NCI-H345 treated with DMSO at 0.1 percent for 48 hours (cell line): ENCODE measurements at regions not wholly inside any gene's neighbourhood (a gene's known extent, or its start where the extent isn't known, plus 50 kb on each side); places are given as distances from the start of the nearest gene placed in this dataset.

Experiments used
- DNase-seq: peaks from one replicate; lab custom pipeline; 2025; ENCODE audit not compliant: unreplicated experiment; lab: John Stamatoyannopoulos, UW

DNA sequence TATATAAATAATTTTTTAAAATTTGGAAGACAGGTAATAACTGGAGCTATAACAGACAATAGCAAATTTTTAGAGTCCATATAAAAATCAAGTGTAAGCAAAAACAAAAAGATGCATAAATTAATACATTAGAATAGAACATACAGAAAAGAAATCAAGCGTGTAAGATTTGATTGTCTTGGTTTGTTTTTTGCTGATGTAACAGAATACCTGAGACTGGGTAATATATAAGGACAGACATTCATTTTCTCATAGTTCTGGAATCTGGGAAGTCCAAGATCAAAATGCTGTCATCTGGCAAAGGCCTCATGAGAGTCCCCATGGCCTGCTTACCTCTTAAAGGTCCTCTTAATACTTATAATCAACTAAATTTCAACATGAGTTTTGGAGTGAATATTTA is 1010.1 kb downstream of the CDH18 start:
- no peak for DNase-seq

DNA sequence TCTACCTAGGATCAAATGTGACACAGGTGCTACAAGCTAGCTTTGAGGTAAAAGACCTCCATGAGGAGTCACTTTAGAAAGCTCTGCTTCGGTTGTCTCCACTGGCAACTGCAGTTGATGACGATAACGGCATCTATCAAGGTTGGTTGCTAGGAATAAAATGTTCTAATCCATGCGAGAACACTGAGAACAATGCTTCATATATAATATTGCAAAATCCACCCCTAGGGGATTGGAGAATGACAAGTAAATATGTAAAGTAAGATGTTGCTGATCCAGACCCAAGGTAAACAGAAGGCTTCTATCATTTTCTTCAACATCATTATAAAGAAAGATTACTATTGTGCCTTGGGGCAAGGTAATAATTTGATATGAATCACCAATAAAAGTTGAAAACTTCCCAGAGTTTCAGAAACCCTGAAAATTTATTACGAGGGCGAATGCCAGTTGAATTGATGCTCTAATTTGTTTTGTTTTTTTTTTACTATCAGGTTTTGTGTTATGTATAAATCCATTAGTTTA is 1003.4 kb downstream of the CDH18 start:
- no peak for DNase-seq

DNA sequence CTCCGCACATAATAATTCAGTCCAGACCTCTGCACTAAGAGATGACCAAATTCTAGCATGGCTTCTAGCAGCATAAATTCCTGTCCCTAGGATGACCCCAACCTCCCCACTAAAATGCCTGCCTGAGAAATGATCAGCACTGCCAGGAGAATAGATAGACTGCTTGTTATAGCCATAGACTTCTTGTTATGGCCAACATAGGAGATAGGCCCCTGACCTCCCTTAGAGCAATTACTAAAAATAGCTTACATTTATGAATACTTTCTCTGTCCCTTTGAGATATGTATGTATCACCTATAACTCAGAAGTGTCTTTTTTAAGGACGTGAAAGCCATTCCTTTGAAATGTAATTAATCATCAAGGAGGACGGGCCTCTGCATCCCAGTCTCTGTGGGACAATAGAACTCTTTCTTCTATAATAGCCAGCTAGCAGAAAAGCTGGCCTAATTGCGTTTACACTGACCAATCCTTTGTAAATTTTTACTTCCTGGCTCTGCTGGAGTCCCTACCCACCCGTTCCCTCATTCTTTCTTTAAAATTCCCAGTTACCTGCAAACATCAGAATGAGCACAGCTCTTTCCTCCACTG is 1002.7 kb downstream of the CDH18 start:
- no peak for DNase-seq

DNA sequence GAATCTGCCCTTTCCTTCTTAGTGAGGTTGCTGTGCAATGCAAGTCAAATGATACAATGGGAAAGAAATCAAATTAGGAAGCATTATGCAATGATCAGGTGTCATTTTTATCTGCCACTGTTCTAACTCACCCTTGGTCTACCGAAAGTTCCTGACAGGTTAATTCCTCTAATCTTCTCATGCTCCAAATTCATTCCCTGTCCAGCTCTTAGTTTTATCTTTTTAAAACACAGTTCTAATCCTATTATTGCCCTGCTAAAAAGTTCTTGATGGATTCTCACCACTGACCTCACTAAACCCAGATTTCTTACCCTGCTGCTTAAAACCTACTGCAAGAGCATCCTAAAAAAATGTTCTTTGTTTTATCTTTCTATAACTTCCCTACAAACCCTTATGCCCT is 1000.9 kb downstream of the CDH18 start:
- DNase-seq = no peak

DNA sequence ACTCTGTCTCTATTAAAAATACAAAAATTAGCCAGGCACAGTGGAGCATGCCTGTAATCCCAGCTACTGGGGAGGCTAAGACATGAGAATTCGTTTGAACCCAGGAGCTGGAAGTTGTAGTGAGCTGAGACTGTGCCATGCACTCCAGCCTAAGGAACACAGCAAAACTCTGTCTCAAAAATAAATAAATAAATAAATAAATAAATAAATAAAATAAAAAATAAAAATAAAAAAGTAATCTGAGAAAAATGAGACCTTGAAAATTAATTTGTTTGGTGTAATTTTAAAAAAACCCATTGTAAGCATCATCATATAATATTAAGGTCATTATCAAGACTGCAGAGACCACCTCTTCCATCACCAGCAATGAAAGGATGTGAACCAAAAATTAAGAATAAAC is 997.1 kb downstream of the CDH18 start:
- DNase-seq = no peak

DNA sequence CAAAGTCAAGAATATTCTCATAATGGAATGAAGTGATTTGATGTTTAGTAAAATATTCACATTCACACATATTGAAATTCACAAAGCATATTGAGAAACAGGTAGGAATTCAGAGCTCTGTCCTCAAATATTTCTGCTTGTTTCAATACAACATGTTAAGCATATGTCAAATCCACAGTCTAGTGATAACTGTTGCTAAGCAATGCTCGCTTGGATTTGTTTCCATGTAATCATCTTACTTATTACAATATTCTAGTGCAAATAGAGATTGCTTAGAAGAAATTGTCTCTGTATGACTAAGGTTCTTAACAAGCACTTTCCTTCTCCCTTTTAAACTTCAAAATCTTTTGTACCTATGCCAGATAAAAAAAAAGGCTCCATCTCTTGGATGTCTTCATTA is 995.7 kb downstream of the CDH18 start:
- DNase-seq = no peak

DNA sequence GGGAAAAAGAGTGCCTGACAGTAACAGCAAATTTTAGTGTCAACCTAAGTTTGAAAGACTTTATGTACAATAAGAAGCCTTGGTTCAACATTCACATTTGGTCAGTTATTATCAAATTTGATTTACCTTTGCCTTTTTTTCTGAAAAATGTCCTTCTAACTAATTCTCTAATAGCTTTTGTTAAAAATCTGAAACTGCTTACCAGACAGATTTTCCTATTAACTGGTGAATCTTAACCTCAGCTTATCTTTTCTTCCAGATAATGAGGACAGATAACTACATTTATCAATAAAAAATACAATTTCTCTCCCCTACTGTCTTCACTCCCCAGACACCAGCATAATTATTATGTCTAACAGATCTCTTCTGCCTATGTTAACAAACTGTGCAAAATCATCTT is 988.5 kb downstream of the CDH18 start:
- DNase-seq = no peak

DNA sequence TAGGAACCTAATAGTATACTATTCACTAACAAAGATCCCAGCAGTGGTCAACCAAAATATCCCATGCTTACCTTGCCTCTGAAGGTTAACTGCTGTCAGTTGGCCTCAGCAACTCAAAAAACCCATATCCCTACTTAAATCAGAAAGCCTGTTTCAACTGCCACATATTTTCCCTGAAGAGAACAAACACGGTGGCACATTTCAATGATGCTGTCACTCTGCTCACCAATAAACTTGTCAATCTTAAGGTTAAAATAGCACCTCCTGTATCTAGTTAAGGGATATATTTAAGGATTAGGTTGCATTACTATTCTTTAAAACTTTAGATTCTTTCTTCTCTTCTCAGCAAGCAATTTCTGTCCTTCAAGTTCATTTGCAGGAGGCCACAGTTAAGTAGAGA is 986.9 kb downstream of the CDH18 start:
- DNase-seq = no peak

DNA sequence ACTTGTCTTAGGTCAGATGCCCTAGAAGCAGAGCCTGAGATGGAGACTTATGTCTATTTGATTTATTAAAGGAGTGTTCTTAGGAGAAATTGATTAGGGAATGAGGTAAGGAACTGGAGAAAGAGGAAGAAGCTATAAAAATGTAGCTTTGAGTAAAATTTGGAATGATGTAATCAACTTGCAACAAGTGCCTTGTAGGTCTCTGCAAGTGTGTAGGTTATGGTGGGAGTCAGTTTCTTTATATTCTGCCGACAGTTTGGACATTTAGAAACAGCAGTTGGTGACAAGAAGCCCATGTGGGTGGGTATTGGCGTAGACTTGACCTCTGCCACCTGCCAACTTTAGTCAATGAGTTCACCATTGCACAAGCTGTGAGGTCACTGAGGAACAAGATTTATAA is 986.5 kb downstream of the CDH18 start:
- no peak for DNase-seq

DNA sequence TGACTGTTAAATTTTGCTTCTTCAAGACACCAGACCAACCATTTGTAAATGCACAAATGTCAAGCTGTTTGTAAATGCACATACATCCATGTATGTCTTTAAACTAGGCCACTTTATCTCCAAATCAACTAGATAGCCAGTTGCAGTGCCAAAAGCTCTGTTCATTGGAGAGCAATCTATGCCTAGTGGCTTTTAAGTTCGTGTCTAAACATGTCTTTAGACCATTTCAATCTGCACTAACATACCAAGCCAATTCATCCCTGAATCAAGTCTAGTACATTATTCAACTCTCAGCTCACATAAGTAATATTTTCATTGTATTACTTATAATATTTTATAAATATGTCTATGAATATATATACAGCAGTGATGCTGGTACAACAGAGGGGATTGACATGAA is 985.9 kb downstream of the CDH18 start:
- no peak for DNase-seq

DNA sequence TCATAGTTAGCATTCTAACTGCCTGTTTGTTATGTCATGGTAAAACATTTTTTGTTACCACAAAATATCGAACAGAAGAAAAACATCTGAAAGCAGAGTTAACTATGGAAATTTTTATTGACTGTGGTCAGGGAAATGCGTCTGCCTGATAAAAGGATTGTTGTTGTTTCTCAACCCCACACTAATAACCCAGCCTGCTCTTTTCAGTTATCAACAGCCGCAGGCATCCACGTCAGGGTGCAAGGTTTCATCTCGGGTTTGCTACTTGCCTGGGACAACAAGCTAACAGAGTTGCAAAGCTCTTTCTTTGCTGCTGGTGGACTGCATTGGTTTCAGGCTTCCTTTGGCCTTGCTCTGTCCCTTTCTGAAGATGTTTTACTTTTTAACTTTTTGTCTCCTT is 969.2 kb downstream of the CDH18 start:
- DNase-seq = no peak

DNA sequence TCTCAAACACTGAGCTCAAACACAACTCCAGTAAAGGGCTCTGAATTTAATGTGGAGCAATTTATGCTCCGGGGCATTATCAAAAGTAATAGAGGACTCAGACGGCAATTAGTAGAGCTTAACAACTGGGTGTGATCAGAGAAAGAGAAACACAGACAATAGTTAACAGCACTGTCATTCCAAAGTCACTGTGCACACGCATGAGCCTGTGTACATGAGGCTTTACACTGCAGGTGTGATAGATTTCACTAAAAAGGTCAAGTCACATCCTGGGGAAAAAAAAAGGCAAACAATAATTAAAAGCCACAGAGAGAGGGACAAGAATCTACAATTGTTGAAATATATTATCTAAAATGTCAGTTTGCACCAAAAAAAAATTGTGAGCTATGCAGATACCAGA is 956.5 kb downstream of the CDH18 start:
- DNase-seq = no peak

DNA sequence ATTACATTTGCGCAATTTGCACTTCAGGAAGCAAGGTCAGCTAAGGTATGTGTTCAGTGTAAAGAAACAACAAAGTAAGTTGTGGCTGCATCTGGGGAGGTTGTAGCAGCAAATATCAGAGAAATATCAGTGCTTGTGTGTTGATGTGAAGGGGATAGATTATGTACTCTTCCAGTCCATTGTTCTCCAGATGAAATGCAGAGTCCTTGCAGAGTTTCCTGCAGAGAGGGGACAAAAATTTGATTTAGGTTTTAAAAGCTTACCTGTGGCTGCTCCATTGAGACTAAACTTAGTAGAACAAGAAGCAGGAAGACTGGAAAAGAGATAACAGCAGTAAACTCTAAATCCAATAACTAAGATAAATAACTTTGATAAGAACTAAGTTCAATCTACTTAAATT is 952.2 kb downstream of the CDH18 start:
- DNase-seq = no peak

DNA sequence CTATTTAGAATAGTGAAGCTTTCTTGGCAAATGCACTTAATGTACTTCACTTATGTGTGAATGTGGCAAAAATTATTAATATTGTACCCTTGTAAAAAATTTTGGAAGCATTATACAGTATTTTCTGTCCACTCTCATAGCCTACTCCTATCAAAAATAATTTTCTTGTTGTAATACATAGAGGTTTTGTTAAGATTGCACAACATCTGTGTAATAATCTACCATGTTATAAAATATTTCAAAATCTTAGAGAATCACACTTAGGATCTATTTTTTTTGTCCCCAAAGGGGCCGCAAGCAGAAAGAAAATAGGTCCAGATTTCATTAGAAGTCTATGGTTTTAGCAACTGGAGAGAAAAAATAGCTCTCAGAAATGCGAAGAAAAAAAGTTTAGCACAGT is 945.9 kb downstream of the CDH18 start:
- no peak for DNase-seq

DNA sequence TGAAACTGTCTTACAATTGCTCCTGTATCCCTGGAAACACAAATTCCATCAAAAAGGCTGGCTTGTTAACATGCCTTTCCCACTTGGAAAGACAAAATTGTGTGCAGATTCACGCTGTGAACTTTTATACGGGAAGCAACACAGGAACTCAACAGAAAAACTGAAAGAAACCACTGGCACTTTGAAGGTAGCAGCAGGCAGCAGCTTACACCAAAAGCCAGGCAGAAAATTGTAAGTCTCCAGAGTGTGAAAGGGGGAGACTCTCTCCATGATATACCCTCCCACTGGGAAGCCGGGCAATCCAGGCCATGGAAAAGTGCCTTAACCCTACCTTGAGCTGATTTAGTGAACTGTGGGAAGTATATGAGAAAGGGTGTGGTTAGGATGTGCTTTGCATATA is 943.7 kb downstream of the CDH18 start:
- DNase-seq = no peak

DNA sequence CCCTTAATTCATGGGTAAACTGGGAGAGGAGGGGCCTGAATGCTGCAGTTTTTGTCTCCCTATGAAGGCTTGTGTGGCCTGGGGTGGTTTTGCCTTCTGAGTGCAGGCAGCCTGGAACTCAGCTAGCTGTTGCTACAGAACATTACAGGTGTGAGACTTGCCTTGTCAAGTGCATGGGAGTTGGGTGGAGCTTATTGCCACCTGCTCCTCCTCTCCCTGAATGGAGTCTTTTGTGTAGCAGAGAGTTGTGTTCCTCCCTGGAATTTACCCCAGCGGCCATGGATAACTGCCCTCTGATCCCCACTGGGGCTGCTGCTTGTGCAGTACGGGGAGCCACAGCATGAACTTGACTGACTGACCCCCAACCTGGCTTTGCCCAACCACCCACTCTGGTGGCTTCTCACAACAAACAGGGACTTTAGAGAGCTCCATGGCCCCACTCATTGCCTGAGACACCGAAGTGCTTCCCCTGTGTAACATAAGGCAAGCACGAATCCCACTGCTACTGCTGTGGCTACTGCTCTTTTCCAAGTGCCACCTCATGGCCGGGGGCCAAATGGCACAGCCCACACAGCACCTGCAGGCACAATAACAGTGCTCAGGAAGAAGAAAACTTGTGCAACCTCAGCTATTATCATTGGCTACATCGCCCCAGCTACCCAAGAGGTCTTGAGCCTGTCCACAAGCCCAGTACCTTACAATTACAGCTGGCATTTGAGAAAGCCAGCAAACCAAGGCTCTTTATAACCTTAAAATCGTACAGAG is 942.9 kb downstream of the CDH18 start:
- DNase-seq = no peak

DNA sequence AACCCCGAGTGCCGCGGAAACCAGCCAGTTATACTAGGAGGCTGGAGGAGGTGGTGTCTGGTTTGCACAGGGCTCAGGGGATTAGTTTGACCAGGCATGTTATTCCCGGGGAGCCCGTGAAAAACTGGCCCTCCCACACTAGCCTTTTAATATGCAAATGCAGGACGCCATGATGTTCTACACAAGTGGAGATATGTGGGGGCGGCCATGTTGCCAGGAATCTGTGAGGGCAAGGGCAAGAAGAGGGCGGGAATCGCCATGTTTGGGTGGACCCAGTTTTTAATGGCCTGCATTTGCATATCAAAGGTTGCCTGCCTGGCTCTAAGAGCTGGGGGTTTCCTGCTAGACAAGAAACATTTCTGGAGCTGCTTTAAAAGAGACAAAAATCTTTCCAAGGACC is 940.7 kb downstream of the CDH18 start:
- no peak for DNase-seq

DNA sequence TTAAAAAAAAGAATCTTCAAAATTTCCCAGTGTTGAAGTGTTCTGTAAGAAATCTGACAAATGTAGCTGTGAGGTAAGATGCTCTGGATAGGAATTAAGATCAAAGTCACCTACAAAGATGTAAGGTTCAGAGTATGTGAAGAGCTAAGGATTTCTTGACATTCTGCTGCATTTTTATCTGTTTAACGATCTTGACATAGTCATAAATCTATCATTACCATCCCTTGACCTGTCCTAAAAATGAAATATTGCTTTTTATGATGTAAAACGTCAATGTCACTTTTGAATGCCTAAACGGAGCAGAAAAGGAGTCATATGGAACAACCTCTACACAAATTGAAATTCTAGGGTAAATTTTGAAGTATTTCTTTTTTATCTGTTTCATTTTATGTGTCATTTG is 939.3 kb downstream of the CDH18 start:
- DNase-seq = no peak

DNA sequence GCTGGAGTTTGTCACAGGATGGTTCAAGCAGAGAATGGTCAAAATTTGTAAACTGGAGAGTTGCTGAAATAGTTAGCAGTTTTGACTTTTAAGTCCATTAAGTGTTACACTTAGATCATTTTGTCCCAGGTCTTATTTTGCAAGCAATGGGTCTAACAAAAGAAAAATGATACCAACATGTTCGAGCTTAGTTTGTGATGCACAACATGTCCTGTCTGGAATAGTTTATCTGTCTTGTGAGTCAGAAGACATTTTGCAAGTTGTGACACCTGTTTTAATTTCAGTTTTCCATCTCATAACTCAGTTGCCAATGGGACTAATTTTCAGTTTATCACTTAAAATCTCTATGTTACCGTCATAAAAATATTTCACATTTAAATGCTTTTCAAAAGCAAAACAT is 929.8 kb downstream of the CDH18 start:
- no peak for DNase-seq

DNA sequence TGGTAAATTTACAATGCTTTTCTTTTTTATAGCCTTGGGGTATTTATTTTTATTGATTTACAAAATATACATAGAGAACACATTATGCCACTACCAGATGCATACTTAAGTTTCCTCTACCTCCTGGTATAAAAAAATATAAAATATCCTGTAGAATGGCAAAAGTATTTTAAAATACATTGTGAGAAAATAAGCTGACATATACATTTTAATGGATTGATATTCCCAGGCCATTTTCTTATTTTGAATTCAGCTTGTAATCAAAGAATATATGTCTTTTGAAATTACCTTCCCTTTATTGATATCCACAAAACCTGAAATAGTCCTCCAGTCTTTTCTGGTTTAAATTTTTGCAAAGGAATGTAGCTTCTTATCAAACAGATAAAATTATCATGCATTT is 923.9 kb downstream of the CDH18 start:
- no peak for DNase-seq

DNA sequence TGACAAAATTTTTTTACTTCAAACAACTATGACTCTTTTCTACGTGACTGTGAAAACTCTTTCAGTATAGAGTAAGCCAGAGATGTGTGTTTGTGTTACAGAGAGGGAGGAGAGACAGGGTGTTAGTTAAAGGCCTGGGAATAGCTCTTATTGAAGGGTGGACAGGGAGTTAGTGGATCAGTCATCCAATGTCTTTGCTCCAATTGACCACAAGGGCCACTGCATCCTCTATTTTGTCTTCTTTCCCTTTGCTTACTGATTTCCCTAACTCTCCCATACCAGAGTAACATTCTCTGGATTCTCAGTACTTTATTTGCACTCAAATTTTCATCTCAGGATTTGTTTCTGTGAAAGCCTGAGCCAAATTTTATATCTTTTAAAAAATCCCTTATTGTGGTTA is 920.3 kb downstream of the CDH18 start:
- DNase-seq = no peak

DNA sequence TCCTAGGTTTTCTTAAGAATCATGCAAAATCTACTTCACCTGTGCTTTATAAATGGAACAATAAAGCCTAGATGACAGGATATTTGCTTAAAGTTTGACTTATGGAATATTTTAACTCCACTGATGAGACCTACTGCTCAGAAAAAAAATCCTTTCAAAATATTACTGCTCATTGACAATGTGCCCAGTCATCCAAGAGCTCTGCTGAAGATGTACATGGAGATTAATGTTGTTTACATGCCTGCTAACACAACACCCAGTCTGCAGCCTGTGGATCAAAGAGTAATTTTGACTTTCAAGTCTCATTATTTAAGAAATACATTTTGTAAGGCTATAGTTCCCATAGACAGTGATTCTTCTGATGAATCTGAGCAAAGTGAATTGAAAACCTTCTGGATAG is 889.6 kb downstream of the CDH18 start:
- DNase-seq = no peak

DNA sequence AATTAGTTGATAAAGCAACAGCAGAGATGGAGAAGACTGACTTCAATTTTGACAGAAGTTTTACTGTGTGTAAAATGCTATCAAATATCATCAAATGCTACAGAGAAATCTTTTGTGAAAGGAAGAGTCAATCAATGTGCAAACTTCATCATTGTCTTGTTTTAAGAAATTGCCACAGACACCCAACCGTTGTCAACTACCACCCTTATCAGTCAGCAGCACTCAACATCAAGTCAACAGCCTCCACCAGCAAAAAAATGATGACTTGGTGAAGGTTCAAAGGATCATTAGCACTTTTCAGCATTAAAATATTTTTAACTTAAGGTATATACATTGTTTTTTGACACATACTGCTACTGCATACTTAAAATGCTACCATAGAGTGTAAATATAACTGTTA is 888.8 kb downstream of the CDH18 start:
- DNase-seq = no peak
